IPS-NIHi7 (cell line): ENCODE measurements at regions not wholly inside any gene's neighbourhood (a gene's known extent, or its start where the extent isn't known, plus 50 kb on each side); places are given as distances from the start of the nearest gene placed in this dataset.
A peak's percentile ranks its signal among the peaks of the same experiment; 100 is the strongest.

Experiments
- DNase-seq: peaks from one replicate; pipeline ENCODE4 v3.0.0; 2012; ENCODE audit warnings: mixed read lengths; ENCODE audit errors: extremely low spot score

DNA sequence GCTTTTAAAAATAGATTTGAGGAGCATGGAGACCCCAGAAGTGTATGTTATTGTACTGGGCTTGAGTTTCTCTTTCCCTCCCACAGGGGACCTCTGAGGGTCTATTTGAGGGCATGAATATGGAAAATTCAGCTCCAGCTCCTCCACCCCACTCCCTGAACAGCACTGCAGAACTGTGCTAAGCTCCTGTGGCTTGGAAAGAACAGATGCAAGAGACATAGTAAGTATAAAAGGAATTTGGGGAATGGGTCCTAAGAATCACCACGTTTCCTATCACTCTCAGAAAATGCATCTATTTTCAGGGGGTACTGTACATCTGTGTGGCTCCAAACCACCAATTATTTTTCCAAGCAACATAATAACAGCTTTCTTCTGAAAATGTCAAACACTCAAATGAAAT lies 416.1 kb downstream of the ZNF521 start:
- DNase-seq: no peak

DNA sequence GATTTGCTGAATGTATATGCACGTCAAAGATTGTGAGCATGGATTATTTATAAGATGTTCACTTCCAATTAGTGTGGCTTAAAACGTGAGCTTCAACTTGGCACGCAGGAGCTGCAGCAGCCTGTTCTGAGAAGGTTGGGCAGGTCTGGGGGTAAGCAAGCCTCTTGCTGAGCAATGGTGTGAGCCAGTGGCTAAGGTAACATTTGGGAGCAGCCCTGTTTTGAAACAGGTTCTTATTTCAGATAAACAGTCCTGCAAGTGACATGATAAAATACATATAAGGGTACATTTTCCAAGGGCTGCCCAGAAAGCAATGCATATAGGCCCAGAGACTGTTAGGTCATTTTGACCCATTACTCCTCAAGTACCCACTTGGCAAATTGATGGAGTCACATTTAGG lies 415.3 kb downstream of the ZNF521 start:
- DNase-seq: no peak

DNA sequence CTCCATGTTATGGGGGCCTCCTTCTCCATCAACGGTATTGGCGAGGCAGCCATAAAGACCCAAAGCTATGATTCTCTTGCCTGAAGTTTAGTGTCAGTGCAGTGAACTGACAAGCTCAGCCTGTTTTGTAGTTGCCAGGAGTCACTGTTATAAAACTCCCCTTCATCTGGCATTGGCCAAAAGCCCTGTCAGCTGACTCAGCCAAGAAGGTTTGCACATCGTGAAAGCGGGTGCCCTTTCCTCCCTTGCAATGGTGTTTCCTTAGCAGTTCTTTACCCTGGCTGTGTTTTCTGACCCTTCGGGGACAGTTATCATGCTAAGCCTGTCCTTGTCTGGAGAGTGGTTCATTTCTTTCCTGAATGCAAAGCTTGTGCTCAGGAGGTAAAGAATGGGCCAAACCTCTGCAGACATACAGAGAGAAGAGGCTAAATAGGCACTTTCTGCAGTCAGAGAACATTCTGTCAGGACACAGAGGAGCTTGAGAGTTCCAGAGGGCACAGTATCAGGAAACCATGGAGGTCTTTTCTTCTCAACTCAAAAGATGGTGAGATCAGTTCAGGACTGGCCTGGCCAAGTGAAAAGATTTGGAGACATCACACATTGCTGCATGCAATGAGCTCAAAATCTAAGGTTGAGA lies 414.2 kb downstream of the ZNF521 start:
- no peak for DNase-seq

DNA sequence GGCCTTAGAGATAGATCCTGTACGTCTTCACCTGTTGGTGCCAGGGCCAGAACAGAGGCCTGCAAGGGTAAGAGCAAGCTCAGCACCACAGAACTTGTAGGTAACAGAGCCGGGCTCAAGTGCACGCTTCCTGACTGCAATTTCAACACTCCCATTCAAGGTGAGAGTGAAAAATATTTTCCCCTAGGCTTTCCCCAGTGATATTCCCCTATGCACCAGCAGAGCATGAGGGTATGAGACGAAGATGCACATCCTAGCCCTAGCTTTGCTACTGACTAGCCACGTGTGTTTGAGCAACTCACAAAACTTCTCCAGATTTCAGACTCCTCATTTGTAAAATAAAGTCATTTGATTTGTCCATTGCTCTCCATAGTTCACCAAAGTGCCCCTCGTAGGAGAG lies 411.6 kb downstream of the ZNF521 start:
- DNase-seq: no peak

DNA sequence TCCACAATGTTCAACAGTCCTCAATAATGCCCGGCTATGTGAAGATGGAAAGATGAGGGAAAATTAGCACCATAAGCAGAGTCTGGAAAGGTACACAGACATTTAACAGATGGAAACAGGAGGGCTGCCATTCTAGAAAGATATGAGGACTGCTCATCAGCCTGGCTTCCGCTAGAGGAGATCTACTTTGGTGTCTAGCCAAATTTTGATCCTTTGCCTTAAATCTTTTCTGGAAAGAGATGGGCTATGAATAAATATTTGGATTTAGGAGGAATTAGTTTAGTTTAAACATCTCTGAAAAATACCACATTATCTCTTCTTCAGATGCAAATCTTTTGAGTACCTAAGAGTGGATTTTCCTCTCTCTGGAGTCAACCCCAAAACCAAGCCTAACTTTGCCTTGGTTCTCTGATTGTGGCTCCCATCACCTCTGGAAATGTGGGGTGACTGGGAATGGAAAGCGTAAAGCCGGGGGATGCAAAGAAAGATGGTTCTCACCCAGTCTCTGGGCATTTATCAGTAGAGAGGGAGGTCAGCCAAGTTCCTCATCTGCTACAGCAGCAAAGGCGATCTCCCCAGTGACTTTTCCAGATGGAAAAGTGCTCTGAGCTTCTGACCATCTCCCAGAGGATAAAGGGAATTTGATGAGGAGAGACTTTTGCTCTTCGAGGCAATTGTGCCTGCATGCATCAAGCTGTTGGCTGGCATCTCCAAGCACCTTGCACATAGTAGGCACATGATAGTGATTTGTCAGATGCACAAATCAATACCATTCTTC lies 410.6 kb downstream of the ZNF521 start:
- DNase-seq: no peak

DNA sequence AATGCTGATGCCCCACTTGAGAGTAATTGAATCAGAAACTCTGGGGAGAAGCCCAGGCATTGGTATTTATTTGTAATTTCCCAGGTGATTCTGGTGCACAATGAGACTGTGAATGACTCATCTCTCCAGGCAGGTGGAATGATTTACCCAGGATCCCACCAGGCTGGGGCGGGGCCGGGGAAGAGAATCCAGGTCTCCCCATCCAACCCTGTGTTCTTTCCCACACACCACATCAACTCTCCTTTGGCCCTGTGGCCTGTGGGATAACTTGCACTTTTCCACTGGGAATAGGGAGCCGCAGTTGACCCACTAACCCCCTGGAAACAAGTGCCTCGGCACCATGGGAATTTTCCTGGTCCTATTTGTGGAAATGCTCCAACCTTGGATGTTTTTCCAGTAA lies 409.8 kb downstream of the ZNF521 start:
- no peak for DNase-seq

DNA sequence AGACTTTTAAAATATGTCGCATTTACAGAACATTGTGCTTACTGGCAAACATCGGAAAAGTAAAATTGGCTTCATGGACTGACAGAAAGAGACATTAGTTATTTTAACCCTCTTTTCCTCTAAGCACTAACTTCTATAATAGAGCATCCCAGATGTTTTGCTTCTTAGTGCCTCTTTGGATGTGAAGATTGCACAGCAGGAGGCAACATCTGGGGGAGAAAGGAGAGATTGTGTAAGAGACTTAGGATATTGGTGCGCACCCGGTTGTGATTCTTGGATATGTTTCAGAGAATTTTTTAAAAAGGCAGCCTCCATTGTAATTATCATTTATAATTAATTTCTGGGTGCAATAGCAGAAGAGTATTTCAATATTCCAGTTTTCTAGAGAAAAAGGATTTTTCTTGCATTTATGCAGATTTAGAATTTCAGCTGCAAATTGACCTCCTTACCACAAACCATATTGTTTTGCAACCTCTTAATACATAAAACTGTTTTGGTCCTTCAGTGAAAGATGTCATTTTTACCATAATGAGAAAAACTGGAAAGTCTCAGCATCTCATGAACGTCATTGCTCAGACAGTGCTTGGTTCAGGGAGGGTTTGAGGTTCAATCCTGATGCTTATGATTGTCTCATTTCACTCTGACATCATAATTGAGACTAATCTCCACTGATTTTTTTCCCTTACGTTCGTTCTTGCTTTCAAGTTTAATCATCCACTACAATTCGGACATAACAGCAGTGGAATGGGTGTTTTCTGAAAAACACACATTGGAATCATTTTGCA lies 404.3 kb downstream of the ZNF521 start:
- DNase-seq: no peak

DNA sequence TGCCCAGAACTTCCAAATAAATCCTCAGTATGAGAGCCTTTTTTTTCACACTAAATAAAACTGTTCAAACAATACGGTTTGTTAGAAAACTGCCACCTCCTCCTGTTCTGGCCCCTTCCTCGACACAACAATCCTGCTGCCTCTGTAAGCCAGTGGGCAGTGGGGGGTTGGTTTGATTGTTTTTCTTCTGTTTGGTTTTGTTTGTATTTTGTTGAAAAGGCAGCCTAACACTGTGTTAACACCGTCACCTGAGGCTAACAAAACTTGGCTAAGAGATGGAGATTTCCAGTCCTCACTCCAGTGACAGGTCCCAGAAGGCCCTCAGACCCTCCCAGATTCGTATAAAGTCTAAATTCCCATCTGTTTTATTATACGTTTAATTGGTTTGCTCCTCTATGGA lies 402.1 kb downstream of the ZNF521 start:
- no peak for DNase-seq

DNA sequence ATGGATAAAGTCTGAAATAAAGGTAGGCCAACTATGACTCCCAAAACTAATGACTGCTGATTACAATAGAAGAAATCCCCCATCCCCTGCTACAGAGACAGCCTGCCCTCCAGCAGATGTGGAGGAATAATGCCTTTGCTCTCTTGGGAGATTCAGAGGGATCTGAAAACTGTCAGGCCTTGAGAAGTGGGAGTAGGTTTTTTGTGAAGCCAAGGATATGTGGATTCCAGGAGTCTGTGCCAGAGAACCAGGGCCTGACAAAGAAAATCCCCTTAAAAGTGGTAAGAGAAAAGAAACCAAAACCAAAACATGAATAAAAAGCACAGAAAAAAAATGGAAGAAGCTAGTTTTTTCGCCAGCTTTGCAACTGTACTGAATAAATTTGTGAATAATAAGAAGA lies 397.6 kb downstream of the ZNF521 start:
- no peak for DNase-seq

DNA sequence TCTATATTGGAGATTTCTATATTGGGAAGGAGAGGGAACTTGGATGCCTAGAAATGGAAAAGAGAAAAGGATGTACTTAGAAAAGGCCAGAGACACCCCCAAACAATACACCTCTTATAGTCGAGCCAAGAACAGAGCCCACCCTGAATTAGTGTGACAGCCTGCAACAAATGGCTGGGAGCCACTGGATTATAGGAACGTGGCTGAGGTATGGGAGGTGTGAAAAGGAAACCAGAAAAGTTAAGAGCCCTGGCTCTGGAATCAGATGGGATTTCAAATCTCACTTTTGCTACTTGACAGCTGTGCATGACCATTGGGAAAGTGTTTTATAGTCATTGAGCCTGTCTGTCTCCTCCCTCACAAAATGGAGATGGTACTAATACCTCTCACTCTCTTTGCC lies 394.0 kb downstream of the ZNF521 start:
- DNase-seq: no peak

DNA sequence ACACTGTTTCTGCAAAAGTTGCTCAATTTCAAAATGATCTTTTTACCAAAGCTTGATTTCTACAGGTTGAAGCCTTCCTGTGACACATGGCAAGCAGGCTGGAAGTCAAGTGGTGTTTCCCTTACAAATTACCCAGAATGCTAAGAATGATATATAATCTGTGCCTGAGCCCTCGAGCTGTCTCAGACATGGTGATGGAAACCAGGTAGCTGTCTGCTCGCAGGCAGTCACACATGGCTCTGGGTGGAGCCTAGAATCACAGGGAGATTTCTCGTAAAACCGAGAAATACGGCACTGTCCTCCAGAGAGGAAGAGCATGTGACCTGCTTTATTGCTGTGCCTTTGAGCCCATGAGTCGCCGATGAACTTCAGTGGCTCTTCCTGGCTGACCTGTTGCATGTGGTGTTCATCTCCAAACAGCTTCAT lies 392.9 kb downstream of the ZNF521 start:
- no peak for DNase-seq

DNA sequence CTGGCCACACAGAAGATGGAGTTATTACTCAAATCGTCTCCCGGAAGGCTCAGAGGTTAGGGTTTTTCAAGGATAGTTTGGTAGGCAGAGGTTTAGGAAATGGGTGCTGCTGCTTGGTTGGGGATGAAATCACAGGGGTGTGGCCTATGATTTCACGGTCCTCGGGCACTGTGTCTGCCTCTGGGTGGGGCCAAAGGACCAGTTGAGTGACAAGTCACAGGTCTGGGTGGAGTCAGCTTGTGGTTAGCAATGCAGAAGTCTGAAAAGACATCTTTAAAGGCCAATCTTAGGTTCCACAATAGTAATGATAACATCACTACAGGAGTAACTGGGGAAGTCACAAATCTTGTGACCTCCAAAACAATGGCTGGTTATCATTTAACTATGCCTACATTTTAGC lies 387.8 kb downstream of the ZNF521 start:
- no peak for DNase-seq

DNA sequence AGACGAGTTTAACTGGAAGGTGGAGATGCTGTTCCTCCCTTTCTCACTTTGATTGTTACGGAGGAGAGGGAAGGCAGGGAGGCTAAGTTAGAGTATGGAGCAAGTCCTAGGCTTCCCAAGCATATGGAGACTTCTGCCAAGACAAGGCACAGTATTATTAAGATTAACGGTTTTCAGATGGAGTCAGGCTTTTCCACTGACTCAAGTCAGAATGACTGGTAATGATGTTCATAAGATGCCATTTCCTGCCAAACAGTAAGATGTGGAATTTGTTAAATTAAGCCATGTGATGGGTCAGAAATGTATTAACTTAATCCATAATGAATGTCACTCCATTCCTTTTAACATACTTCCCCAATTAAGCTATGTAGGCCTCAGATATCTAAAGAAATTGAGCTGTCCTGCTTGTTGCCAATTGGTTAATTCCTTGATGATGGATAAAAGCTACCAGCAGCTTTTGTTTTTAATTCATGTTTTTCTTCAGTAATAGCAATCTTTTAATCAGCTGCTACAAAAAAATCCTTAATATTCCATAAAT lies 383.7 kb downstream of the ZNF521 start:
- no peak for DNase-seq

DNA sequence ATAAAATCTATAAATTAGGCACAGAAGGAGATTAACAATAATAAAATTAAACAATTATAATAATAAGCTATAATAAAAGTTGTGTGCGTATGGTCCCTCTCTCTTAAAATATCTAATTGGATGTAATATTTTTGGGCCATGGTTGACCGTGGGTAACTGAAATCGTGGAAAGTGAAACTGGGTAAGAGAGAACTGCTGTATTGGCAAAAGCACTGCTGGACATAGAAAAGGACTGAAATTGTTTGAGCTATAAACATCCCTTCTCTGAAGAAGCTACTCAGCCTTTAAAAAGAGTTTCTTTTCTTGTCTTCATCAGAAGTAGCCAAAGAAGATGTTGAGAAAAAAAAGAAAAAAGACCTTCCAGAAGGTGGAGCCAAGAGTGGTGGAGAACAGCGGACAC lies 379.4 kb downstream of the ZNF521 start:
- no peak for DNase-seq

DNA sequence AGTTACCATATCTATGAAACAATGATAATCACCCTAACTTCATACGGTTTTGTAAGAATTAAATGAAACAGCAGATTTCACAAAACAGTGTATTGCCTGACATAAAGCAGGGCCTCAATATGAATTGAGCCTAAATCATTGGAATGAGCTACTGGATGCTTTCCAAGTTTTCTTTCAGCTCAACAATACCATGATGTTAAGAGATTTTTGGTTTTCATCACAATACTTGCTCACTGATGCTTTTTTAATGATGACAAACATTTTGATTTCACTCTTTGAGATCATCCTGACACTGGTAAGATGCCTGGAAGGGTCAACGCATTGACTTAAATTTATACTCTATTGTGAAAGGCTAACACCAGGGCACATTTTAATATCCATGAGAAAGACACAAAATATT lies 377.5 kb downstream of the ZNF521 start:
- DNase-seq: no peak

DNA sequence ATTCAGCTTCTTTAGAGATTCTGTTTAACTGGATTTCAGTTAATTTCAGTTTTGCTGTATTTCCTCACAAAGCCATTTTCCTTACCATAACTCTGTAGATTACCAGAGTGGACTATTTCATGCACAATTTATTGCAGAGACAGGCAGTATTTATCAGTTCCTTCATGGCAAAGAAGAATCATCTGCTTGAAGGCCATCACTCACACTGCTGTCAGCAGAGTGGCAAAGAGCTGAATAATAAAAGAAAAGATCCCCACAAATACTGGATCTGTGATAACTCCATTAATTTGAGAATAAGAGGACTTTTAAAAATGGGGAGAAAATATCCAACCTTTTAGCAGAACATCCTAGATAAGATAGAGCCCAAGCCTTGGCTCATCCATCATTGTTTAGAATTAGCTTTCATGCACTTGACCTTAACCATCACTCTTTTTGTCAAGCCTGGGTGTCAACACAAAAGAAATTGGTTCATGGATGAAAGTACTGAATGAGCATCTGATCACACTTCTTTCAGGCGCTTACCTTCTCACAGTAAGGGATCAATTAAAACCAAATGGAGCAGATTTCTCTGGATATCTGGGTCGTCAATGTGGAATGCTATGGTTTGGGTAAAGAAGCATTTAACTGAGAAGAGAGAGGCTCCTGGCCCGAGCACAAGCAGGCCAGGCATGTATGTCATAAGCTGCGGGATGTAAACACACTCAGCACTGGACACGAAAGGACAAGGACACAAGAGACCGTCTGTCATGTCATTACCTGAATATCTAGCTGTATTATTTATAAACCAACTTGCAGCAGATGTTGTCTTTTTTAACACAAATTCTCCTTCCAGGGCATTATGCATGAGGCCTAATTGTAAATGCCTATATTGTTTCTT lies 376.2 kb downstream of the ZNF521 start:
- no peak for DNase-seq

DNA sequence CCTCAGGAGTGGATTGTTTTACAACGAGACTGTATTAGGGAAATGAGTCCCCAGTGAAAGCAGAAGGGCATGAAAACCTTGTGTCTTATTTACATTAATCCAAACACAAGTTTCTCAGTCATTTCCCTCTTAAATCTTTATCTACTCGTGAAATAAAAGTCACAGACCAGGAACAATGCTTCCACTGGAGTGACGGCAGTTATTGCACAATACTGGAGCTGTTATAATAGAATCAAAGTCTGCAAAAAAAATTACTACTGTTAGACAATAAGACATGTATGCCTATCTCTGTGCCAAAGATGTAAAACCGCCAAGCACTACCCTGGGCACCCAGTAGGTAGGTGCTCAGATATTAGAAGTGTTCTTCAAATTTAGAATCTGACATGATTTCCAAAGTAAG lies 375.5 kb downstream of the ZNF521 start:
- no peak for DNase-seq

DNA sequence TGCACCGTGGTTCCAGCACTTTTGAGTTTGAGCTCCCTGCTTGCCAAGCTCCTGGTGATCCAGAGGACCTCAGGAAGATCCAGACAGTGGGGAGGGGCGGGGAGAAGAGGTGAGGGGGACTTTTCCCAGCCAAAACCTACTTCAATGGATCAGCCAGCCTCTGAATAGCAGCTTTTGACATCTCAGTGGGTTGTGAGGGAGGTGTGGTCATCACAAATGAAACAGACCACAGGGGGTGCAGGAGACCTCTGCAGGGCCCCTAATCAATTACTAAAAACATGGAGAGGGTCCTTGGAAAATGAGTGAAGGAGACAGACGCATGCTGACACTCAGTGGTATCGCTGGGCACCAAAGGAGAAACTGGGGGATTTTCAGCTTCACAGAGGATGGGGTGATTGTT lies 372.7 kb downstream of the ZNF521 start:
- no peak for DNase-seq

DNA sequence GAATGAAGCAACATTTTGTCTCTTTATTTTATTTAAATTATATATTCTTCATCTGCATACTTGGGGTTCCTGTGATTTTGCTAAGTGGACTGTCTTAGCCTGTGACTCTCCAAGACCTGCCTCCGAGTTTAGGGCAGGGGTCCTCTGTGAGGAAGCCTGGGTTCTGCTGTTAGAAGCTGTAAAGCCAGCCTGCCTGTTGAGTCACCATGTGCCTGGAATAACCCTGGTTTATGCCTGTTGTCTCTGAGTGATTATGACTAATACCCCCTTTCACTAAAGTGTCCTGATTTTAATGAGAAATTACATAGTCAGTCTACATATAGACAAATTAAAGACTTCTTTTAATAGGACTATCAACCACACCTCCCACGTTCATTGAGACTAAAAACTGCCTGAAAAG lies 369.1 kb downstream of the ZNF521 start:
- DNase-seq: no peak

DNA sequence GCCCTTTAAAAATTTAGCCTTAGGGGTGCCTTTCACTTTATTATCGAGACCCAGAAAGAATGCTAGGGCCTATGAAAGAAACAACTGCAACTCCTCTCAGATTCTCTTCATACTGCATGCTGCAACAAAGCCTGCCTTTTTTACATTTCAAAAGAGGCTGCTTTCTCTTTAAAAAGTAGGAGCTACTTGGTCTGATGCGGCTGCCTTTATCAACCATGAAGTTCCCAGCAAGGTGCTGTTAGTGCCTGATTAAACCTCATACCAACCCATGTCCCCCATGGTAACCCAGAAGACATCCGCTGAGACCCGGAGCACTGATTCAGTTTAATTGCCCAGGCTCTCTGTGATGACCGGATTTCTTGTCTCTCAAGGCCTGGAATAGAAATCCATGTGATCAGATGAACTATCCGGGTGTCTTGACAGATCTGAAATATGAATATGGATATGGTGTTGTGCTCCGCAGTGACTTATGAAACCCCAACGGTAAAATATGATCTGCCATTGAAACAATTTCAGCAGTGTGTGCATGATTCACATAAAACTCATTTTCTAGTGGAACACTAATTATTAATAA lies 368.3 kb downstream of the ZNF521 start:
- peak; percentile 35 for DNase-seq

DNA sequence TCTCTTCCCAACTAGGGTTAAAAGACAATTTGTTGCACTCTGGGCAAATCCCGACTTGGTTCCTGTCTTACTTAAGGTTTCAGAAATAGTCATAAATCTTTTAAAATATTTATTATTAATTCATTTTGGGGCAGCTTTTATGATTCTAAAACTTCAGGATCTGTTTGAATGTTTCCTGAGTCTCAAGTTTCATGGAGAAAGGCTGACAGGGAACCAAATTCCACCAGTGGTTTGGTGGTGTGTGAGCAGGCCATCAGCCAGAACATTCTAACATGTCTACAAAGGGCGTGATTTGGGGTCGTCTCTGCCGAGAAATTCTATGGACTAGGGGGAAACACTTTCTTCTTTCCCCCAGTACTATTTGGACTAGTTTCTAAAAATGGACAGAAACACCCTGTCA lies 366.4 kb downstream of the ZNF521 start:
- DNase-seq: no peak
